ENCODE measurements at regions not wholly inside any gene's neighbourhood (a gene's known extent, or its start where the extent isn't known, plus 50 kb on each side); places are given as distances from the start of the nearest gene placed in this dataset.
A peak's percentile ranks its signal among the peaks of the same experiment; 100 is the strongest.
"Not testable (repeated sequence)": the region's sequence is repeated elsewhere in the genome, so short reads cannot be mapped to it uniquely, and the experiment has no call there.

DNA sequence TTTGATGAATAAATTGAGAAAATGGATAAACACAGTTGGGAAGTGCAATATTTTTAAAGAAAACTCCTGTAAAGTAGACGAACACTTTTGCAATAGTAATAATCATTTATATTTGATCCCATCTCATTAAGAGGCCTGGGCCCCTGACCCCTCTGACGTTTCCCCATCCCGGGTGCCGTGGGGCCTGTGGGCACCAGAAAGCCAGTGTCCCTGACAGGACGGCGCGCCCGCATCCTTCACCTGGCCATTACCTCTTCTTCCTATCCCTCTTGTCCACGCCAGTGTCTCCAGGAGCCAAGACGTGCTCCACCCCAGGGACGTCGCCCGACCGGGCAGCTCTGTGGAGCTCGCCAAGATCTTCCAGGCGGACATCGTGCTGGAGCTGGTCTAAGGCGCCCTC is 147.4 kb downstream of the USP22 start:
- not testable (repeated sequence) for H3K9ac ChIP-seq (ENCODE audit: low read length); H3K4me3 ChIP-seq (ENCODE audit: insufficient read depth in 1 of 2, low read depth in 1 of 2, low read length in 2 of 2); H2AFZ ChIP-seq (ENCODE audit: low read depth, low read length); H2BK12ac ChIP-seq (ENCODE audit: low read length in 2 of 2); H4K91ac ChIP-seq (ENCODE audit: low read length); H2BK120ac ChIP-seq (ENCODE audit: low read depth, low read length); H3K4me2 ChIP-seq (ENCODE audit: low read length, poor library complexity, severe bottlenecking); H3K4me1 ChIP-seq (ENCODE audit: control insufficient read depth, insufficient read depth, low read depth, low read length); H2BK15ac ChIP-seq (ENCODE audit: low read depth, poor library complexity, severe bottlenecking); H3K27ac ChIP-seq (ENCODE audit: low read length, poor library complexity, severe bottlenecking); DNase-seq; H3K4ac ChIP-seq (ENCODE audit: low read depth in 1 of 2, low read length in 2 of 2); H3K18ac ChIP-seq (ENCODE audit: low read depth in 1 of 2, low read length in 2 of 2); H3K14ac ChIP-seq (ENCODE audit: low read length in 2 of 2); H3K27me3 ChIP-seq (ENCODE audit: control insufficient read depth in 1 of 2, insufficient read depth in 1 of 2, low read length in 2 of 2); H3K23ac ChIP-seq (ENCODE audit: low read length in 2 of 2); H2BK5ac ChIP-seq (ENCODE audit: low read depth, low read length, poor library complexity, severe bottlenecking); H4K8ac ChIP-seq (ENCODE audit: low read length); H3K9me3 ChIP-seq (ENCODE audit: control insufficient read depth, low read length); H2AK5ac ChIP-seq (ENCODE audit: low read length, severe bottlenecking)
- WGBS: 95% methylated on average over 12 of the region's 18 CpGs
- Histone ChIP-seq H3K36me3 (ENCODE audit: control insufficient read depth in 1 of 2, insufficient read depth in 2 of 2, low read depth in 1 of 2, low read length in 2 of 2) (peaks cover 0 to 14% of the 10 kb centered on the region in 2 experiments), H3K79me1 (replicated peaks; ENCODE audit: low read length, poor library complexity, severe bottlenecking) (peaks cover 10% of the 10 kb centered on the region)

GRCh38 chr17:20896153-20896649 is 146.6 kb downstream of the USP22 start:
- Histone ChIP-seq H2BK12ac (ENCODE audit: low read length in 2 of 2) (no peak overlapping the region), H3K27me3 (ENCODE audit: control insufficient read depth in 1 of 2, insufficient read depth in 1 of 2, low read length in 2 of 2) (no peaks in the 10 kb centered on the region), H3K79me1 (replicated peaks; ENCODE audit: low read length, poor library complexity, severe bottlenecking) (peaks cover 12% of the 10 kb centered on the region), H3K4ac (ENCODE audit: low read depth in 1 of 2, low read length in 2 of 2) (no peak overlapping the region), H2BK15ac (ENCODE audit: low read depth, poor library complexity, severe bottlenecking) (no peak overlapping the region), H4K8ac (ENCODE audit: low read length) (no peak overlapping the region), H4K91ac (ENCODE audit: low read length) (peak overlapping the region; percentile 61), H2AFZ (ENCODE audit: low read depth, low read length) (no peak overlapping the region), H3K23ac (ENCODE audit: low read length in 2 of 2) (no peak overlapping the region), H2BK5ac (ENCODE audit: low read depth, low read length, poor library complexity, severe bottlenecking) (no peak overlapping the region), H2AK5ac (ENCODE audit: low read length, severe bottlenecking) (no peak overlapping the region), H3K9me3 (ENCODE audit: control insufficient read depth, low read length) (no peaks in the 10 kb centered on the region), H3K36me3 (ENCODE audit: control insufficient read depth in 1 of 2, insufficient read depth in 2 of 2, low read depth in 1 of 2, low read length in 2 of 2) (peaks cover 0 to 14% of the 10 kb centered on the region in 2 experiments), H3K18ac (ENCODE audit: low read depth in 1 of 2, low read length in 2 of 2) (no peak overlapping the region), H3K14ac (ENCODE audit: low read length in 2 of 2) (no peak overlapping the region), H3K9ac (ENCODE audit: low read length) (no peak overlapping the region), H2BK120ac (ENCODE audit: low read depth, low read length) (no peak overlapping the region), H3K4me2 (ENCODE audit: low read length, poor library complexity, severe bottlenecking) (no peak overlapping the region), H3K4me1 (ENCODE audit: control insufficient read depth, insufficient read depth, low read depth, low read length) (peaks cover 4% of the 10 kb centered on the region), H3K27ac (ENCODE audit: low read length, poor library complexity, severe bottlenecking) (no peak overlapping the region), H3K4me3 (ENCODE audit: insufficient read depth in 1 of 2, low read depth in 1 of 2, low read length in 2 of 2) (no peak overlapping the region)
- 98% methylated on average over 30 of the region's 30 CpGs for WGBS
- DNase-seq: no peak

DNA sequence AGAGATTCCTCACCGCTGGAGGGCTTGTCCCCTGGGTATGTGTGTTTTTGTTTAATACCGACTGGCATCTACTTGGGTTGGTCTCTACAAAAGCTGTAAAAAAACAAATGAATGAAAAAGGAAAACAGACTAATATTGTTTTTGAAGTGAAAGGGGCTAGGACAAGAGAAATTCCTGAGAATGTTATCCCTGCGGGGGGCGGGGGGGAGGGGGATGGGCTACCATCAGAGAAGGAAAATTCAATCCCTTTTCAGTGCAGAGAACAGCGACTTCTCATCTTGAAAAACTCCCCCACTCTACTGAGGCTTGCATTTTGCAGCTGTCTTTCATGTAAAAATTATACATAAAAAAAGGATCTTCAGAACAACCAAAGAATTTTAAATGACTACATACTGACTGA is 144.1 kb downstream of the USP22 start:
- not testable (repeated sequence) for H3K27me3 ChIP-seq (ENCODE audit: control insufficient read depth in 1 of 2, insufficient read depth in 1 of 2, low read length in 2 of 2); H2BK5ac ChIP-seq (ENCODE audit: low read depth, low read length, poor library complexity, severe bottlenecking); H3K23ac ChIP-seq (ENCODE audit: low read length in 2 of 2); H3K4me3 ChIP-seq (ENCODE audit: insufficient read depth in 1 of 2, low read depth in 1 of 2, low read length in 2 of 2); H4K91ac ChIP-seq (ENCODE audit: low read length); H2AK5ac ChIP-seq (ENCODE audit: low read length, severe bottlenecking); H2BK12ac ChIP-seq (ENCODE audit: low read length in 2 of 2); H2BK15ac ChIP-seq (ENCODE audit: low read depth, poor library complexity, severe bottlenecking); H3K4me1 ChIP-seq (ENCODE audit: control insufficient read depth, insufficient read depth, low read depth, low read length); H2BK120ac ChIP-seq (ENCODE audit: low read depth, low read length); H3K4me2 ChIP-seq (ENCODE audit: low read length, poor library complexity, severe bottlenecking); H4K8ac ChIP-seq (ENCODE audit: low read length); H3K14ac ChIP-seq (ENCODE audit: low read length in 2 of 2); H3K27ac ChIP-seq (ENCODE audit: low read length, poor library complexity, severe bottlenecking); H3K4ac ChIP-seq (ENCODE audit: low read depth in 1 of 2, low read length in 2 of 2); H3K9me3 ChIP-seq (ENCODE audit: control insufficient read depth, low read length); H3K18ac ChIP-seq (ENCODE audit: low read depth in 1 of 2, low read length in 2 of 2); H3K9ac ChIP-seq (ENCODE audit: low read length); H2AFZ ChIP-seq (ENCODE audit: low read depth, low read length); DNase-seq
- peaks cover 19% of the 10 kb centered on the region for H3K79me1 ChIP-seq (replicated peaks; ENCODE audit: low read length, poor library complexity, severe bottlenecking)
- 46% methylated on average over 4 of the region's 5 CpGs for WGBS
- H3K36me3 ChIP-seq (ENCODE audit: control insufficient read depth in 1 of 2, insufficient read depth in 2 of 2, low read depth in 1 of 2, low read length in 2 of 2): peaks cover 0 to 21% of the 10 kb centered on the region in 2 experiments

DNA sequence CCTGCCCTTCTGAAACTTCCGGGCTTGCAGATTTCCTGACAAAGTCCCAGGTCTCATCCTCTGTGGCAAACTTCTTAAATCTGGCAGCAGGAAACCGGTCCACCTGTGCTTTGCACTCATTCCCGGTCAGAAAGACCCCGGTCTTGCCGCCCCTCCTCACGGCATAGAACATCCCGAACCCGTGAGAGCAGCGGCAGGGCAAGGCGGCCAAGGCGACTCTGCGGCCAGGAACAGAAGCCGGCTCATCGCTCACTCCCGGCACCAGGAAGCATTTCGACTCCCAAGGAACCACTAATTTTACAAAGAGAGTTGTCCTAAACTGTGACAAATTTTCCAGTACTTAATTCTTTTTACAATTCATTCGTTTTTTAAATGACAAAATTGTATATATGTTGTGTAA is 140.3 kb downstream of the USP22 start:
- H3K18ac ChIP-seq (ENCODE audit: low read depth in 1 of 2, low read length in 2 of 2); H3K9ac ChIP-seq (ENCODE audit: low read length): not testable (repeated sequence)

More for the DNA sequence above, 140.3 kb downstream of the USP22 start:
- H2BK120ac ChIP-seq (ENCODE audit: low read depth, low read length); DNase-seq; H3K9me3 ChIP-seq (ENCODE audit: control insufficient read depth, low read length); H3K4me1 ChIP-seq (ENCODE audit: control insufficient read depth, insufficient read depth, low read depth, low read length); H3K27ac ChIP-seq (ENCODE audit: low read length, poor library complexity, severe bottlenecking); H3K14ac ChIP-seq (ENCODE audit: low read length in 2 of 2); H2BK5ac ChIP-seq (ENCODE audit: low read depth, low read length, poor library complexity, severe bottlenecking); H4K91ac ChIP-seq (ENCODE audit: low read length); H3K27me3 ChIP-seq (ENCODE audit: control insufficient read depth in 1 of 2, insufficient read depth in 1 of 2, low read length in 2 of 2); H4K8ac ChIP-seq (ENCODE audit: low read length); H2BK12ac ChIP-seq (ENCODE audit: low read length in 2 of 2); H3K4ac ChIP-seq (ENCODE audit: low read depth in 1 of 2, low read length in 2 of 2); H3K23ac ChIP-seq (ENCODE audit: low read length in 2 of 2); H2AFZ ChIP-seq (ENCODE audit: low read depth, low read length); H2BK15ac ChIP-seq (ENCODE audit: low read depth, poor library complexity, severe bottlenecking); H3K36me3 ChIP-seq (ENCODE audit: control insufficient read depth in 1 of 2, insufficient read depth in 2 of 2, low read depth in 1 of 2, low read length in 2 of 2); H3K4me2 ChIP-seq (ENCODE audit: low read length, poor library complexity, severe bottlenecking); H2AK5ac ChIP-seq (ENCODE audit: low read length, severe bottlenecking): not testable (repeated sequence)
- peak overlapping the region in 1 of 2 experiments; percentile 47 for H3K4me3 ChIP-seq (ENCODE audit: insufficient read depth in 1 of 2, low read depth in 1 of 2, low read length in 2 of 2)
- peaks cover 11% of the 10 kb centered on the region for H3K79me1 ChIP-seq (replicated peaks; ENCODE audit: low read length, poor library complexity, severe bottlenecking)
- WGBS: 82% methylated on average over 14 of the region's 17 CpGs
